HepG2 (cell line): ENCODE measurements at regions not wholly inside any gene's neighbourhood (a gene's known extent, or its start where the extent isn't known, plus 50 kb on each side); places are given as distances from the start of the nearest gene placed in this dataset.

Experiments used
- ATAC-seq: fragments of 200-7000 bp; cut with Tn5 transposase; 3 replicates; pipeline ENCODE4 v1.9.1; 2020; ENCODE audit warnings: mild to moderate bottlenecking, moderate library complexity
- BruUV-seq: library from RNA; stranded (reverse); fragments of 400-500 nt; replicated peaks from 2 replicates; lab custom pipeline; 2021; lab: Mats Ljungman, UMichigan
- CTCF ChIA-PET: fragments of 300-600 bp; formaldehyde crosslinking; extraction: SDS; loops from one replicate; lab custom pipeline; 2021; ENCODE audit warnings: low total read pairs, inconsistent platforms, low intra/inter-chr PET ratio; lab: Yijun Ruan, JAX
- POLR2A ChIA-PET: fragments of 350-600 bp; sonication (Branson Sonifier 250); formaldehyde crosslinking; loops from one replicate; lab custom pipeline; 2020; ENCODE audit warnings: antibody characterized with exemption, inconsistent platforms; lab: Yijun Ruan, JAX
- DNase-seq: peaks from one replicate; pipeline ENCODE4 v3.0.0-alpha.2; 2015; ENCODE audit warnings: low spot score
- FAIRE-seq: peaks from 3 replicates; lab custom pipeline; 2011; peaks lifted over from hg19 to GRCh38; lab: Jason Lieb, UNC
- H2AFZ ChIP-seq: one replicate; pipeline ENCODE4 v1.6.1; 2011; ENCODE audit warnings: low read length, inconsistent platforms
- H3K27ac ChIP-seq: fragments of 300-600 bp; 3 replicates; pipeline ENCODE4 v1.8.0; 2011; ENCODE audit warnings: mixed run types, mild to moderate bottlenecking, mixed read lengths, low read length, inconsistent platforms; ENCODE audit not compliant: insufficient read depth; ENCODE audit errors: extremely low read length
- H3K27me3 ChIP-seq, 2 experiments: fragments of 200-600 bp in 1 of 2; 2 replicates in 1 of 2; 3 replicates in 1 of 2; pipeline versions ENCODE4 v1.6.0 to v1.8.0; 2011; ENCODE audit warnings: low read length in 2 of 2, mild to moderate bottlenecking in 2 of 2, moderate library complexity in 2 of 2, inconsistent platforms in 1 of 2; ENCODE audit not compliant: insufficient read depth in 2 of 2, control insufficient read depth in 1 of 2
- H3K36me3 ChIP-seq, 2 experiments: fragments of 200-600 bp in 1 of 2; replicated peaks in 1 of 2; 2 replicates in 1 of 2; 3 replicates in 1 of 2; pipeline versions ENCODE4 v1.5.1 to v1.8.0; 2011; ENCODE audit warnings: low read length in 2 of 2, inconsistent platforms in 1 of 2; ENCODE audit not compliant: insufficient read depth in 2 of 2, control insufficient read depth in 1 of 2
- H3K4me1 ChIP-seq: 2 replicates; pipeline ENCODE4 v1.5.1; 2012; ENCODE audit warnings: low read length, inconsistent platforms; ENCODE audit not compliant: insufficient read depth
- H3K4me2 ChIP-seq: 2 replicates; pipeline ENCODE4 v1.6.0; 2011; ENCODE audit warnings: low read depth, low read length, inconsistent platforms
- H3K4me3 ChIP-seq, 3 experiments: fragments of 200-600 bp in 1 of 3; sonication (generic), shearing (Covaris generic) in 1 of 3; replicated peaks in 1 of 3; 2 replicates each; pipeline ENCODE4 v1.5.1; 2011 to 2016; ENCODE audit warnings: low read length in 3 of 3, inconsistent platforms in 2 of 3, low read depth in 2 of 3, mild to moderate bottlenecking in 2 of 3, control low read depth in 1 of 3, mixed read lengths in 1 of 3; ENCODE audit not compliant: insufficient read depth in 1 of 3
- H3K79me2 ChIP-seq: one replicate; pipeline ENCODE4 v1.6.1; 2011; ENCODE audit warnings: low read length, inconsistent platforms; ENCODE audit not compliant: insufficient read depth
- H3K9ac ChIP-seq: 2 replicates; pipeline ENCODE4 v1.6.0; 2011; ENCODE audit warnings: mild to moderate bottlenecking, low read depth, low read length, inconsistent platforms; ENCODE audit not compliant: insufficient read depth
- H3K9me3 ChIP-seq: 2 replicates; pipeline ENCODE4 v1.5.1; 2012; ENCODE audit warnings: mild to moderate bottlenecking, low read length
- H4K20me1 ChIP-seq: 2 replicates; pipeline ENCODE4 v1.6.0; 2011; ENCODE audit warnings: inconsistent platforms, mild to moderate bottlenecking, low read length, moderate library complexity; ENCODE audit not compliant: insufficient read depth
- ZNF263 ChIP-seq: sonication (generic); formaldehyde crosslinking; IDR thresholded peaks from 2 replicates; pipeline ENCODE4 v1.4.0; 2020; ENCODE audit warnings: missing genetic modification reagents
- ZNF569 ChIP-seq: sonication (generic); formaldehyde crosslinking; IDR thresholded peaks from 2 replicates; pipeline ENCODE4 v1.5.0; 2020; ENCODE audit warnings: mild to moderate bottlenecking, missing genetic modification reagents, moderate library complexity, borderline replicate concordance
- WGBS: methylation state at CpG from one replicate; pipeline ENCODE4 v1.1.6; 2017; ENCODE audit warnings: low lambda C conversion rate; 5-methylcytosine and 5-hydroxymethylcytosine counted together
- in situ Hi-C: cut with HindIII; loops from 2 replicates; pipeline ENCODE4 v1.10.0; 2017; ENCODE audit warnings: low pct_unique_long_range_greater_than_20kb; ENCODE audit not compliant: extremely low pct_ligation_motif_present
- intact Hi-C: fragments of 100-400 bp; cut with micrococcal nuclease; formaldehyde crosslinking; loops from one replicate; pipeline ENCODE4 v1.10.0; 2022; ENCODE audit not compliant: unreplicated experiment
- TF ChIP-seq, protein P1 (sequence below): sonication (generic); formaldehyde crosslinking; IDR thresholded peaks from 2 replicates; pipeline ENCODE4 v1.8.0; 2022; ENCODE audit warnings: low read depth, missing genetic modification reagents
- TF ChIP-seq, protein P2 (sequence below): sonication (generic); formaldehyde crosslinking; IDR thresholded peaks from 2 replicates; pipeline ENCODE4 v1.4.0; 2020; ENCODE audit warnings: mild to moderate bottlenecking, missing genetic modification reagents, borderline replicate concordance
- TF ChIP-seq, protein P3 (sequence below): sonication (generic); formaldehyde crosslinking; IDR thresholded peaks from 2 replicates; pipeline ENCODE4 v1.5.0; 2020; ENCODE audit warnings: mild to moderate bottlenecking, missing genetic modification reagents, borderline replicate concordance

DNA sequence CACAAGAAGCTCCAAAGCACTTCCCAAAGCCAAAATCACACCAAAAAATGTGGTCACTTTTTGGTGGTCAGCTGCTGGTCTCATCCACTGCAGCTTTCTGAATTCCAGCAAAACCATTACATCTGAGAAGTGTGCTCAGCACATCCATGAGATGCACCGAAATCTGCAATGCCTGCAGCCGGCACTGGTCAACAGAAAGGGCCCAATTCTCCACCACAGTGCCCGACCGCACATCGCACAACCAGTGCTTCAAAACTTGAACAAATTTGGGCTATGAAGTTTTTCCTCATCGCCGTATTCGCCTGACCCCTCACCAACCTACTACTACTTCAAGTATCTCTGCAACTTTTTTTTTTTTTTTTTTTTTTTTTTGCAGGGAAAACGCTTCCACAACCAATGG is 89.9 kb upstream of the LUZP2 start:
- H3K36me3 ChIP-seq: no peaks in the 10 kb centered on the region
- intact Hi-C loops: no loop called here
- no TSS peak for BruUV-seq
- POLR2A ChIA-PET: no interaction called here
- no peak for DNase-seq
- ATAC-seq: no peak
- no peak for FAIRE-seq
- TF ChIP-seq, protein P1, sequence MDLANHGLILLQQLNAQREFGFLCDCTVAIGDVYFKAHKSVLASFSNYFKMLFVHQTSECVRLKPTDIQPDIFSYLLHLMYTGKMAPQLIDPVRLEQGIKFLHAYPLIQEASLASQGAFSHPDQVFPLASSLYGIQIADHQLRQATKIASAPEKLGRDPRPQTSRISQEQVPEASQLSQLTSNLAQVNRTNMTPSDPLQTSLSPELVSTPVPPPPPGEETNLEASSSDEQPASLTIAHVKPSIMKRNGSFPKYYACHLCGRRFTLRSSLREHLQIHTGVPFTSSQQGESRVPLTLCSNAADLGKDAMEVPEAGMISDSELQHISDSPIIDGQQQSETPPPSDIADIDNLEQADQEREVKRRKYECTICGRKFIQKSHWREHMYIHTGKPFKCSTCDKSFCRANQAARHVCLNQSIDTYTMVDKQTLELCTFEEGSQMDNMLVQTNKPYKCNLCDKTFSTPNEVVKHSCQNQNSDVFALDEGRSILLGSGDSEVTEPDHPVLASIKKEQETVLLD (CRISPR knock-in tag): no peak
- no peak for TF ChIP-seq ZNF263 (CRISPR knock-in tag)
- TF ChIP-seq, protein P2, sequence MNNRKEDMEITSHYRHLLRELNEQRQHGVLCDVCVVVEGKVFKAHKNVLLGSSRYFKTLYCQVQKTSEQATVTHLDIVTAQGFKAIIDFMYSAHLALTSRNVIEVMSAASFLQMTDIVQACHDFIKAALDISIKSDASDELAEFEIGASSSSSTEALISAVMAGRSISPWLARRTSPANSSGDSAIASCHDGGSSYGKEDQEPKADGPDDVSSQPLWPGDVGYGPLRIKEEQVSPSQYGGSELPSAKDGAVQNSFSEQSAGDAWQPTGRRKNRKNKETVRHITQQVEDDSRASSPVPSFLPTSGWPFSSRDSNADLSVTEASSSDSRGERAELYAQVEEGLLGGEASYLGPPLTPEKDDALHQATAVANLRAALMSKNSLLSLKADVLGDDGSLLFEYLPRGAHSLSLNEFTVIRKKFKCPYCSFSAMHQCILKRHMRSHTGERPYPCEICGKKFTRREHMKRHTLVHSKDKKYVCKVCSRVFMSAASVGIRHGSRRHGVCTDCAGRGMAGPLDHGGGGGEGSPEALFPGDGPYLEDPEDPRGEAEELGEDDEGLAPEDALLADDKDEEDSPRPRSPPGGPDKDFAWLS (CRISPR knock-in tag): no peak
- TF ChIP-seq, protein P3, sequence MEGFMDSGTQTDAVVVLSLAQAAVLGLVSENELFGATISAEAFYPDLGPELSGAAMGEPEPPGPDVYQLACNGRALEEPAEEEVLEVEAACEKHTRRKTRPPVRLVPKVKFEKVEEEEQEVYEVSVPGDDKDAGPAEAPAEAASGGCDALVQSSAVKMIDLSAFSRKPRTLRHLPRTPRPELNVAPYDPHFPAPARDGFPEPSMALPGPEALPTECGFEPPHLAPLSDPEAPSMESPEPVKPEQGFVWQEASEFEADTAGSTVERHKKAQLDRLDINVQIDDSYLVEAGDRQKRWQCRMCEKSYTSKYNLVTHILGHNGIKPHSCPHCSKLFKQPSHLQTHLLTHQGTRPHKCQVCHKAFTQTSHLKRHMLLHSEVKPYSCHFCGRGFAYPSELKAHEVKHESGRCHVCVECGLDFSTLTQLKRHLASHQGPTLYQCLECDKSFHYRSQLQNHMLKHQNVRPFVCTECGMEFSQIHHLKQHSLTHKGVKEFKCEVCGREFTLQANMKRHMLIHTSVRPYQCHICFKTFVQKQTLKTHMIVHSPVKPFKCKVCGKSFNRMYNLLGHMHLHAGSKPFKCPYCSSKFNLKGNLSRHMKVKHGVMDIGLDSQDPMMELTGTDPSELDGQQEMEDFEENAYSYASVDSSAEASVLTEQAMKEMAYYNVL (CRISPR knock-in tag): no peak
- no peak for TF ChIP-seq ZNF569 (CRISPR knock-in tag)
- TF ChIP-seq, all 625 proteins: peak for 0
- H3K27ac ChIP-seq: no peak overlapping the region
- H3K79me2 ChIP-seq: no peaks in the 10 kb centered on the region
- no peak overlapping the region for H3K4me3 ChIP-seq
- H4K20me1 ChIP-seq: no peaks in the 10 kb centered on the region
- H3K9me3 ChIP-seq: no peaks in the 10 kb centered on the region
- no peak overlapping the region for H3K9ac ChIP-seq
- no peak overlapping the region for H2AFZ ChIP-seq
- WGBS: 37% methylated on average over 8 of the region's 9 CpGs
- CTCF ChIA-PET: no interaction called here
- H3K4me1 ChIP-seq: no peaks in the 10 kb centered on the region
- H3K27me3 ChIP-seq: no peaks in the 10 kb centered on the region
- in situ Hi-C loops: no loop called here
- no peak overlapping the region for H3K4me2 ChIP-seq
